ENCODE measurements at regions not wholly inside any gene's neighbourhood (a gene's known extent, or its start where the extent isn't known, plus 50 kb on each side); places are given as distances from the start of the nearest gene placed in this dataset.

- TF ChIP-seq GATA2 (IDR thresholded peaks at IDR 0.05; ENCODE audit: low read depth, low read length) (no peak), GATA3 (IDR thresholded peaks at IDR 0.05; ENCODE audit: low read depth, low read length) (no peak)
Measured at GRCh38 chr1:195903203-195903602, 705.0 kb downstream of the KCNT2 start.
